Breast epithelium (tissue), 4 donors: ENCODE measurements at regions not wholly inside any gene's neighbourhood (a gene's known extent, or its start where the extent isn't known, plus 50 kb on each side); places are given as distances from the start of the nearest gene placed in this dataset.

Source experiments
- DNase-seq, 2 donors: peaks; one replicate each; pipeline ENCODE4 v3.0.0-alpha.2; 2019; ENCODE audit warnings: low spot score in 2 of 2
- H3K27ac ChIP-seq, 2 donors: fragments of 200-600 bp; sonication (generic) in 1 of 2; one replicate each; pipeline ENCODE4 v1.5.1; 2016 to 2019; ENCODE audit warnings: mild to moderate bottlenecking in 1 of 2
- H3K27me3 ChIP-seq, 2 donors: fragments of 200-600 bp; sonication (generic) in 1 of 2; one replicate each; pipeline versions ENCODE4 v1.5.1 to v1.6.0; 2017 to 2019; ENCODE audit warnings: control low read depth in 1 of 2, mild to moderate bottlenecking in 1 of 2
- H3K36me3 ChIP-seq: fragments of 200-600 bp; one replicate; pipeline ENCODE4 v1.5.1; 2019
- H3K4me1 ChIP-seq, 2 donors: fragments of 200-600 bp; sonication (generic); one replicate each; pipeline ENCODE4 v1.5.1; 2016 to 2019; ENCODE audit warnings: control low read depth in 1 of 2
- H3K4me3 ChIP-seq, 3 donors: fragments of 200-600 bp; sonication (generic); 1 replicate in 2 of 3; 2 replicates in 1 of 3; pipeline ENCODE4 v1.5.1; 2016 to 2019; ENCODE audit warnings: mild to moderate bottlenecking in 3 of 3, moderate library complexity in 2 of 3
- H3K9me3 ChIP-seq, 2 donors: fragments of 200-600 bp; sonication (generic) in 1 of 2; one replicate each; pipeline ENCODE4 v1.5.1; 2016 to 2019; ENCODE audit warnings: control low read depth in 1 of 2
- CTCF ChIP-seq, 3 donors: fragments of 450-650 bp; IDR thresholded peaks; one replicate each; pipeline ENCODE4 v1.5.1; 2016 to 2017; ENCODE audit warnings: antibody characterized with exemption in 3 of 3, mild to moderate bottlenecking in 3 of 3, moderate library complexity in 3 of 3
- POLR2A ChIP-seq: fragments of 450-650 bp; IDR thresholded peaks from one replicate; pipeline ENCODE4 v1.6.1; 2016; ENCODE audit warnings: antibody characterized with exemption, mild to moderate bottlenecking, moderate library complexity
- POLR2AphosphoS5 ChIP-seq, 3 donors: sonication (generic); formaldehyde crosslinking; IDR thresholded peaks; one replicate each; pipeline ENCODE4 v1.6.1; 2017; ENCODE audit warnings: antibody characterized with exemption in 3 of 3
- intact Hi-C: fragments of 100-400 bp; cut with DNase I; formaldehyde crosslinking; loops from one replicate; pipeline ENCODE4 v1.15.1; 2023; ENCODE audit warnings: low total_unique reads

GRCh38 chr6:139987091-139987490 is 612.6 kb upstream of the CITED2 start:
- Histone ChIP-seq H3K9me3 (no peaks in the 10 kb centered on the region), H3K4me1 (peaks cover 0 to 6% of the 10 kb centered on the region in 2 donors), H3K27me3 (no peaks in the 10 kb centered on the region), H3K36me3 (no peaks in the 10 kb centered on the region), H3K4me3 (no peak overlapping the region), H3K27ac (no peak overlapping the region)
- intact Hi-C loops: no loop called here
- TF ChIP-seq CTCF (IDR thresholded peaks at IDR 0.05) (no peak), POLR2AphosphoS5 (IDR thresholded peaks at IDR 0.05) (no peak), POLR2A (no peak)
- DNase-seq: no peak

DNA sequence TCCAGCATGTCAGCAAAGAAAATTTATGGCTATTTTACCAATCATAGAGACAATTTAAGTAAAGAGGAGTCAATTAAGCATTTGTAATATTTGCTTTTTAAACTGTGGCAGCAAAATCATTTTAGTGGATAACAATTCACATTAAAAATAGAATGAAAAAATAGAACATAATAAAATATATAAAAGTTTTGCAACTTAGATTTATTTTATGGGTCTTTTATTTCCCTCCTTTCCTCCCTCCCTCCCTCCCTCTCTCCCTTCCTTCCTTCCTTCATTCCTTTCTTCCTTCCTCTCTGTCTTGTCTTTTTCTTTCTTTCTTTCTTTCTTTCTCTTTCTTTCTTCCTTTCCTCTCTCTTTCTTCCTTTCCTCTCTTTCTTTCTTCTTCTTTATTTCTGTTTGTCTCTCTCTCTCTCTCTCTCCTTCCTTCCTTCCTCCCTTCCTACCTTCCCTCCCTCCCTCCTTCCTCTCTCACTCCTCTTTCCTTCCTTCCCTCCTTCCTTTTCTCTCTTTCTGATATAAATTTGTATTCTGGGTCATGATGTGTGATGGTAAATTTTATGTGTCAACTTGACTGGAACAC is 610.9 kb upstream of the CITED2 start:
- intact Hi-C loops: no loop called here
- Histone ChIP-seq H3K4me1 (peaks cover 0 to 14% of the 10 kb centered on the region in 2 donors), H3K36me3 (no peaks in the 10 kb centered on the region), H3K9me3 (no peaks in the 10 kb centered on the region), H3K27me3 (no peaks in the 10 kb centered on the region), H3K27ac (no peak overlapping the region), H3K4me3 (no peak overlapping the region)
- TF ChIP-seq POLR2A (no peak), CTCF (IDR thresholded peaks at IDR 0.05) (no peak), POLR2AphosphoS5 (IDR thresholded peaks at IDR 0.05) (no peak)
- DNase-seq: no peak

GRCh38 chr6:139984317-139984716 is 609.9 kb upstream of the CITED2 start:
- intact Hi-C loops: no loop called here
- no peak for TF ChIP-seq POLR2AphosphoS5 (IDR thresholded peaks at IDR 0.05)

DNA sequence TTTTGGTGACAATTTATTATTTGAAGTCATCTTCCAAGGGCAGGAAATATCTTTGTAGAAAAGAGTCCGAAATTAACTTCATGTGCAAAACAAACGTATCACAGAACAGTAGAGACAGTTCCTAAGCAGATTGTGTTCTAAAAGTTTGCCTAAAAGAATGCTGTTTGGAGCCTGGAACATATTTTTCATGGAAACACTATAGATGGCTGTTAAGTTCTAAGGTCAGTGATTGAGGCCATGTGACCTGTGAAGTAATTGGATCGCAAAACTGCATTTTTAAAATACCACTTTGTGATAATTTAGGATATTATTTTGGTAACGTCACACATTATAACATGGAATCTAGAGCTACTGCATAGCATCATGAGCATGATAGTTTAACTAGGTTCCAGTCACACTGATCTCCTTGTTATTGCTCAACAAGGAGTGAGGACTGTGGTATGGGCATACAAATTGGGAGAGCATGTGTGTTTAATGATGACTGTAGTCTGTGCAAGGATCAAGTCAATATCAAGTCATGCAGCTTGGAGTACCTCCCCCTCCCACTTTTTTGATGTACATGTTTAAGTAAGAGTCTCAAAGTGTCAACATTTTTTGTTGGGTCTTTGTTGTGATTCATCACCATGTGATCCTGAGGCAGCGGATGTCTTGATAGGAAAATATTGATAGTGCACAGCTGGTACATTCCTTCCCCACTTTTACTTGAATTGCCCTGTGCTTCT is 609.3 kb upstream of the CITED2 start:
- no peaks in the 10 kb centered on the region for H3K9me3 ChIP-seq
- H3K27ac ChIP-seq: peak overlapping the region; percentile 71 to 73
- H3K27me3 ChIP-seq: no peaks in the 10 kb centered on the region
- intact Hi-C loops: no loop called here
- peaks cover 0 to 14% of the 10 kb centered on the region in 2 donors for H3K4me1 ChIP-seq
- TF ChIP-seq POLR2AphosphoS5 (IDR thresholded peaks at IDR 0.05) (no peak), POLR2A (no peak), CTCF (IDR thresholded peaks at IDR 0.05) (no peak)
- DNase-seq: no peak
- no peak overlapping the region for H3K4me3 ChIP-seq
- H3K36me3 ChIP-seq: no peaks in the 10 kb centered on the region

More at GRCh38 chr6:139984317-139984716, 609.9 kb upstream of the CITED2 start:
- Histone ChIP-seq H3K9me3 (no peaks in the 10 kb centered on the region), H3K27ac (peak overlapping the region; percentile 71 to 73), H3K4me1 (peaks cover 0 to 14% of the 10 kb centered on the region in 2 donors), H3K4me3 (no peak overlapping the region), H3K36me3 (no peaks in the 10 kb centered on the region), H3K27me3 (no peaks in the 10 kb centered on the region)
- no peak for DNase-seq

GRCh38 chr6:139982652-139983295 is 608.3 kb upstream of the CITED2 start:
- H3K27me3 ChIP-seq: no peaks in the 10 kb centered on the region
- intact Hi-C loops: no loop called here
- no peaks in the 10 kb centered on the region for H3K36me3 ChIP-seq
- H3K9me3 ChIP-seq: no peaks in the 10 kb centered on the region
- peak overlapping the region; percentile 71 to 73 for H3K27ac ChIP-seq
- DNase-seq: no peak
- TF ChIP-seq POLR2A: no peak
- no peak for TF ChIP-seq POLR2AphosphoS5 (IDR thresholded peaks at IDR 0.05)
- no peak for TF ChIP-seq CTCF (IDR thresholded peaks at IDR 0.05)
- H3K4me3 ChIP-seq: no peak overlapping the region
- H3K4me1 ChIP-seq: peaks cover 0 to 14% of the 10 kb centered on the region in 2 donors
